ENCODE measurements at regions not wholly inside any gene's neighbourhood (a gene's known extent, or its start where the extent isn't known, plus 50 kb on each side); places are given as distances from the start of the nearest gene placed in this dataset.
"Not testable (repeated sequence)": the region's sequence is repeated elsewhere in the genome, so short reads cannot be mapped to it uniquely, and the experiment has no call there.

DNA sequence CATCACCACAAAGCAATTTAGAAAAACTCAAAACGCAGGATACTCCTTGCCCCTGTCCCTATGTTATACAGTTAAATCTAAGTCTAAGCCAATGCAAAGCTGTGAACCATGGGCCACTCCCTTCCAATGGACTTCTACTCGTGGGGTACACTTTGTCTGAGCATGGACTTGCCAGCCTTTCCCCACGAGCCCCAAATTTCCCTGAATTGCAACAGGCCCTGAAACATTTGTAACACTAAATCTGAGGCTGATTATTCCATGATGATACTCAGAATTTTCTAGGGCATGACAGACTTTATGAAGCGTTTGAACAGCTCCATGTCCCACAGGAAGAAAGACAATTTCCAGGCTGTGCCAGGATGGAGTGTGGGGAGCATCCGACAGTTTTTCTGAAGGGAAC lies 189.6 kb downstream of the TXNL1 start:
- H3K36me3 Mint-ChIP-seq = no peaks in the 10 kb centered on the region
- DNase-seq (ENCODE audit: low spot score) (no peak), ATAC-seq (no peak)
- no peaks in the 10 kb centered on the region for H3K4me1 Mint-ChIP-seq (ENCODE audit: low read depth in 2 of 2)
- H3K4me3 Mint-ChIP-seq = no peak overlapping the region
- H3K9me3 Mint-ChIP-seq = no peaks in the 10 kb centered on the region
- no peak overlapping the region for H3K27ac Mint-ChIP-seq
- no peaks in the 10 kb centered on the region for H3K27me3 Mint-ChIP-seq

DNA sequence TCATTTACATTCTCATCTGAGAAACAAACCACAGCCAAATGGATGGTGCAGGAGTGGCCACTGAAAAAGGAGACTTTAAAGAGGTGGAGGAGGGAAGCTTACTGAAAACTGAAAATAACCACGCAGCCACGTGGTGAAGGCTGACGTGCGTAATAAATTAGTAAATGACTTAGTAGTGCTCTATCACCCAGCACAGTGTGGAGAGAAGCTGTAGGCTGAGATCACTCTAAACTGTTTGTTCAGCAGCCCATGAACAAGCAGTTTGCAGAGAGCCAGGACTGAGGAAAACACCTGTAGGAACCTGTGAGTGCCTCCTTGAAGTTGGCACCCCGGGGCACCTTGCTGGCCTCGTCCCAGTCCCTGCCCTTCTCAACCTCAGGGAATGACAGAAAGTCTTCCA lies 193.0 kb downstream of the TXNL1 start:
- Mint-ChIP-seq H3K27ac (no peak overlapping the region), H3K9me3 (no peaks in the 10 kb centered on the region), H3K36me3 (no peaks in the 10 kb centered on the region), H3K4me3 (no peak overlapping the region), H3K4me1 (ENCODE audit: low read depth in 2 of 2) (no peaks in the 10 kb centered on the region), H3K27me3 (no peaks in the 10 kb centered on the region)
- ATAC-seq = no peak
- DNase-seq (ENCODE audit: low spot score) = no peak

DNA sequence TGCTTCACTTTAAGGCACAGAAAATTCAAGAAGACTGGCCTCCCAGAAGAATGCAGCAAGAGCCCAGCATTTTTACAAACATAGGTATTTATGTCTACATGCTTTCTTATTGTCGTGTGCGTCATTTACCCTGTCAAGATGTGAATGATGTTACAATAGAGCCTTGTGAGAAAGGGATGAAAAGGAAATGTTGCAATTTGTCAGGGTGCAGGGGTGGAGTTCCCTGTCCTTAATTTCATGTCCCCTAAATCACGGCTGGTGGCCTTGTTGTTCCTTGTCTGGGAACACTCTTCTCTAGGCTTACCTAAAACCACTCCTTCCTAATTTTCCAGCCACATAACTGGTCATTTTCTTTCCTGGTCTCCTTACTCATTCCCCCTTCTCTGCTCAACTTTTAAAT lies 194.2 kb downstream of the TXNL1 start:
- DNase-seq (ENCODE audit: low spot score) (no peak), ATAC-seq (no peak)
- no peak overlapping the region for H3K27ac Mint-ChIP-seq
- no peak overlapping the region for H3K4me3 Mint-ChIP-seq
- H3K9me3 Mint-ChIP-seq = no peaks in the 10 kb centered on the region
- H3K36me3 Mint-ChIP-seq = no peaks in the 10 kb centered on the region
- no peaks in the 10 kb centered on the region for H3K27me3 Mint-ChIP-seq
- no peaks in the 10 kb centered on the region for H3K4me1 Mint-ChIP-seq (ENCODE audit: low read depth in 2 of 2)

DNA sequence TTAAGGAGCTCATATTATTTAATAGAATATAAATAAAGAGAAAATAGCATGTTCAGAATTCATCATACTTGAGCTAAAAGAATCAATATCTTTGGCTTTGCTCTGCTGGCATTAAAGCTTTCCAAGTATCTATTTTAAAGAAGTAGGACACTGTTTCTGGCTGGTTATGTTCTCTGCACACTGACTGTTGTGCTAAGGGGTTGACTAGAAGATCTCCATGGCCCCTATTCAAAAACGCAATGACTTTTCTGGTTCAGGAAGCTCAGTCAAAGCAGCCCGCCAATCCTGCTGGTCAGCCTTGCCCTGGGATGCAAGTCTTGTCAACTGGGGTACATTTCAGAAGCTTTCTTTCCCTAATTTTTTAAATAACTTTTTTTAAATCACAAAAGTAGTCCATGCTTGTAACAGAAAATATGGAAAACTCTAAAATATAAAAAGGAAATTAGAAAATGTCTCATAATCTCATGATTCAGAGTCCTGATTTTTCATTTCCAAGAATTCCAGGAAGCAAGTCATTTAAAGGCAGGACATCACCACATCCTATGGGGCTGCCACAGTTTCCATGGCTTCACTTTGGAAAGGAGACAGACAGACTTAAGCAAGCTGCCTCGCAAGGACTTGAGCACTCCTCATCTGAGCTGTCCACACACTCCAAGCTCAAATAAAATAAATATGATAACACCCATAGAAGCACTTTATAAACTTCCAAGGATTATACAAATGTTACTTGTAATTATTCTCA lies 195.1 kb downstream of the TXNL1 start:
- no peaks in the 10 kb centered on the region for H3K36me3 Mint-ChIP-seq
- DNase-seq (ENCODE audit: low spot score) (no peak), ATAC-seq (no peak)
- H3K4me3 Mint-ChIP-seq = no peak overlapping the region
- H3K27me3 Mint-ChIP-seq = no peaks in the 10 kb centered on the region
- H3K9me3 Mint-ChIP-seq = peaks cover 6% of the 10 kb centered on the region
- no peaks in the 10 kb centered on the region for H3K4me1 Mint-ChIP-seq (ENCODE audit: low read depth in 2 of 2)
- H3K27ac Mint-ChIP-seq = no peak overlapping the region

DNA sequence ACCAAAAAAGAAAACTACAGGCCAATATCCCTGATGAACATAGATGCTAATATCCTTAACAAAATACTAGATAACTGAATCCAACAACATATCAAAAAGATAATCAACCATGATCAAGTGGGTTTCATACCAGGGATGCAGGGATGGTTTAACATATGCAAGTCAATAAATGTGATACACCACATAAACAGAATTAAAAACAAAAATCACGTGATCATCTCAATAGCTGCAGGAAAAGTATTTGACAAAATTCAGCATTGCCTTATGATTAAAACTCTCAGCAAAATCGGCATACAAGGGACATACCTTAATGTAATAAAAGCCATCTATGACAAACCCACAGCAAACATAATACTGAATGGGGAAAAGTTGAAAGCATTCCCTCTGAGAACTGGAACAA lies 199.9 kb downstream of the TXNL1 start:
- H3K4me1 Mint-ChIP-seq (ENCODE audit: low read depth in 2 of 2); H3K27me3 Mint-ChIP-seq; DNase-seq (ENCODE audit: low spot score); H3K9me3 Mint-ChIP-seq; H3K4me3 Mint-ChIP-seq; H3K27ac Mint-ChIP-seq; H3K36me3 Mint-ChIP-seq; ATAC-seq: not testable (repeated sequence)

DNA sequence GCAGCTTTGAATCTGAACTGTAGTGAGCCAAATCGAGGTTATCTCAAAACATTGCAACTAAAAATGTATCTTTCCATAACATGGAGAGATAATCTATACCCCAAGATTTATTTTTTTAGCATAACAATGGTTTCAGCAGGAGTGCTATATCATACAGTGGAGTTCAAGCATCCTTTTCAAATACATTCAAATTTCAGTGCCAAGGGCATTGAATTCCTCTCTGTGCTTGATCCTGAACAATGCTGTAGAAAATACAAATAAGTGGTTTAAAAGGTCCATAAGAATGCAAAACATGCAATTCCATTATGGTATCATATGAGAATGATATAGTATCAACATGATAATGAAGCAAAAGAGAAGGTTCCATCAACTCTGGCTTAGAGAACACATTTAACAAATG lies 201.7 kb downstream of the TXNL1 start:
- Mint-ChIP-seq H3K27ac (no peak overlapping the region), H3K9me3 (peaks cover 11% of the 10 kb centered on the region), H3K27me3 (peaks cover 0 to 2% of the 10 kb centered on the region in 2 donors), H3K36me3 (no peaks in the 10 kb centered on the region), H3K4me3 (no peak overlapping the region), H3K4me1 (ENCODE audit: low read depth in 2 of 2) (no peaks in the 10 kb centered on the region)
- ATAC-seq = no peak
- no peak for DNase-seq (ENCODE audit: low spot score)

DNA sequence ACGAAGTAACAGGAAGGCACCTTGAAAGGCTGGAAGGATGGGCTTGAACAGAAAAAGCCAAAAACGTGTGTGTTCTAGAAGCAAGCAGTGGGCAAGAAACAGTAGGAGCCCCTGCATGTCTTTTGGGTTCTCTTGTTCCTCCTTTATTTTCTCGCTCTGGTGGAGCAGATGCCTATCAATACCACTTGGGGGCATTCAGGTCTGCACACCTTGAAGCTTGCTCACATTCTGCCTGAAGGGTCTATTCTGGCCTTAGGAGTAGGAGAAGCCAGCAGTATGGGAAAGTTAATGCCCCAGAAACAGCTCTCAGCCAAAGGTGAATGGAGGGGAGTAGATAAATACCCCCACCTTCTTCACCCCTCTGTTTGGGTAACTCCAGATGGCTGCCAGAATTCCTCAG lies 204.5 kb downstream of the TXNL1 start:
- no peak for ATAC-seq

DNA sequence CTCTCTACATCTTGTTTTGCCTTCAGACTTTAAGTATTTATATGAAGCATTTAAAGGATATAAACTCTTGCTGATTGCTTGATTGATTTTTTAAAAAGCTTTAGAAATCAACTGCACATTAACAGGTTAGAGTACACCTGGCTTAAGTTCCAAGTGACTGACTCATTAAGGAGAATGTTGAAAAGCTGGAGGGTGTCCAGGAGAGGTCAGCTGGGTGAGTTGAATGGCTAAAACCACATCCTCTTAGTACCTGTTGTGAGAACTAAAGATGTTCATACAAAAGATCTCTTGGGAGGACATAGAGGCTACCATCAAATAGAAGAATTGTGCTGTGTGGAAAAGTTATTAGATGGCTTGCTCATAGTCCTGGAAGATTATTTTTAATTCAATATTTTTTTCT lies 206.8 kb downstream of the TXNL1 start:
- no peak overlapping the region for H3K27ac Mint-ChIP-seq
- ATAC-seq = no peak
- peaks cover 14% of the 10 kb centered on the region for H3K9me3 Mint-ChIP-seq
- H3K36me3 Mint-ChIP-seq = peaks cover 9% of the 10 kb centered on the region
- H3K4me1 Mint-ChIP-seq (ENCODE audit: low read depth in 2 of 2) = no peaks in the 10 kb centered on the region
- H3K27me3 Mint-ChIP-seq = peaks cover 0 to 2% of the 10 kb centered on the region in 2 donors
- no peak overlapping the region for H3K4me3 Mint-ChIP-seq
- no peak for DNase-seq (ENCODE audit: low spot score)

More for the DNA sequence above, 204.5 kb downstream of the TXNL1 start:
- H3K27me3 Mint-ChIP-seq = peaks cover 0 to 2% of the 10 kb centered on the region in 2 donors
- H3K4me1 Mint-ChIP-seq (ENCODE audit: low read depth in 2 of 2) = no peaks in the 10 kb centered on the region
- no peaks in the 10 kb centered on the region for H3K36me3 Mint-ChIP-seq
- no peak for DNase-seq (ENCODE audit: low spot score)
- H3K4me3 Mint-ChIP-seq = no peak overlapping the region
- H3K9me3 Mint-ChIP-seq = peaks cover 13% of the 10 kb centered on the region
- H3K27ac Mint-ChIP-seq = no peak overlapping the region

DNA sequence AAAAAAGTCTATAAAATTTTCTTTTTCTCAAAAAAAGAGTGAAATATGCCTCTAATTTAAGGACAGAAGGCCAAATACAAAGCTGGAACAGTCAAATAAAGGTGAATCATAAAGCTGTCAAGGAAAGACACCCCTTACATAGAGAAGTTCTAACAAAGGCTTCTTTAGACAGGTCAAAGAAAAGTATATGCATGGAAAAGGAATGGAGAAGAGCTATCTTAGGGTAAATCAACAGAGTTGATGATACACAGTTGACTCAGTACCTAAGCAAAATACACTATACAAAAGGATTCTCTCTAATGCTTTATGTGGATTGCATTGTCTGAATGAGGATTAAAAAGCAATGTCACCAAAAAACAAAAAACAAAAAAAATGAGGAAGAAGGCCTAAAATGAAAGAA lies 214.8 kb downstream of the TXNL1 start:
- no peak for DNase-seq (ENCODE audit: low spot score)
- H3K27ac Mint-ChIP-seq = no peak overlapping the region
- H3K4me3 Mint-ChIP-seq = no peak overlapping the region
- H3K9me3 Mint-ChIP-seq = peaks cover 8% of the 10 kb centered on the region
- no peaks in the 10 kb centered on the region for H3K27me3 Mint-ChIP-seq
- no peak for ATAC-seq
- peaks cover 6% of the 10 kb centered on the region for H3K36me3 Mint-ChIP-seq
- no peaks in the 10 kb centered on the region for H3K4me1 Mint-ChIP-seq (ENCODE audit: low read depth in 2 of 2)

DNA sequence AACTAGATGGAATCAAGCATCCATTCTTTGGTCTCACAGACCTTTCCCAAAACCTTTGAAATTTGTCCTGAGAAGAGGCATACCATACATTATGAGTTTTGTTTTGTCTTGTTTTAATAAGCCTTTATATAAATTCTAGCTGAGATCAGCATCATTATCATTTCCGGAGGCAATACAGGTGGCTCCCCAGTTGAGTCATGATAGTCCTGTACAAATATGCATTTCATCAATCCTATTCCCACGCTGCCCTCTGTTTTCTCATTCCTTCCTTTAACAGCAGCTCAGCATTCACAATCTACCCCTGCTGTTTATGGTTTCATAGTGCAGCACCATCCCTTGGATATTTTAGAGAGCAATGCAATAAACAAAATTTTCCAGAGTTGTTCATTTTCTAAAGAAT lies 216.7 kb downstream of the TXNL1 start:
- DNase-seq (ENCODE audit: low spot score) (no peak), ATAC-seq (no peak)
- Mint-ChIP-seq H3K4me3 (no peak overlapping the region), H3K9me3 (peaks cover 8% of the 10 kb centered on the region), H3K27ac (no peak overlapping the region), H3K36me3 (no peaks in the 10 kb centered on the region), H3K4me1 (ENCODE audit: low read depth in 2 of 2) (no peaks in the 10 kb centered on the region), H3K27me3 (no peaks in the 10 kb centered on the region)

DNA sequence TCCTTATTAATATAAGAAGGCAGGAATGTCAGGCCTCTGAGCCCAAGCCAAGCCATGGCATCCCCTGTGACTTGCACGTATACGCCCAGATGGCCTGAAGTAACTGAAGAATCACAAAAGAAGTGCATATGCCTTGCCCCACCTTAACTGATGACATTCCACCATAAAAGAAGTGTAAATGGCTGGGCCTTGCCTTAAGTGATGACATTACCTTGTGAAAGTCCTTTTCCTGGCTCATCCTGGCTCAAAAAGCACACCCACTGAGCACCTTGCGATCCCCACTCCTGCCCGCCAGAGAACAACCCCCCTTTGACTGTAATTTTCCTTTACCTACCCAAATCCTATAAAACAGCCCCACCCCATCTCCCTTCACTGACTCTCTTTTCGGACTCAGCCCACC lies 217.5 kb downstream of the TXNL1 start:
- H3K36me3 Mint-ChIP-seq; H3K4me1 Mint-ChIP-seq (ENCODE audit: low read depth in 2 of 2); ATAC-seq; DNase-seq (ENCODE audit: low spot score); H3K27me3 Mint-ChIP-seq; H3K4me3 Mint-ChIP-seq; H3K27ac Mint-ChIP-seq; H3K9me3 Mint-ChIP-seq: not testable (repeated sequence)

DNA sequence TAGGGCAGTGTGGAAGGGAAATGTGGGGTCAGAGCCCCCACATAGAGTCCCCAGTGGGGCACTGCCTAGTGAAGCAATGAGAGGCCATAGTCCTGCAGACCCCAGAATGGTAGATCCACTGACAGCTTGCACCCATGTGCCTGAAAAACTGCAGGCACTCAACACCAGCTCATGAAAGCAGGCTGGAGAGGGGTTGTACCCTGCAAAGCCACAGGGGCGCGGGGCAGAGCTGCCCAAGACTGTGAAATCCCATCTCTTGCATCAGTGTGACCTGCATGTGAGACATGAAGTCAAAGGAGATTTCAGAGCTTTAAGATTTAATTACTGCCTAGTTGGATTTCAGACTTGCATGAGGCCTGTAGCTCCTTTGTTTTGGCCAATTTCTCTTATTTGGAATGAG lies 224.0 kb downstream of the TXNL1 start:
- no peak for ATAC-seq
- H3K27me3 Mint-ChIP-seq = no peaks in the 10 kb centered on the region
- no peak overlapping the region for H3K4me3 Mint-ChIP-seq
- no peaks in the 10 kb centered on the region for H3K36me3 Mint-ChIP-seq
- H3K4me1 Mint-ChIP-seq (ENCODE audit: low read depth in 2 of 2) = no peaks in the 10 kb centered on the region
- DNase-seq (ENCODE audit: low spot score) = no peak
- H3K9me3 Mint-ChIP-seq = peaks cover 14% of the 10 kb centered on the region
- H3K27ac Mint-ChIP-seq = no peak overlapping the region

DNA sequence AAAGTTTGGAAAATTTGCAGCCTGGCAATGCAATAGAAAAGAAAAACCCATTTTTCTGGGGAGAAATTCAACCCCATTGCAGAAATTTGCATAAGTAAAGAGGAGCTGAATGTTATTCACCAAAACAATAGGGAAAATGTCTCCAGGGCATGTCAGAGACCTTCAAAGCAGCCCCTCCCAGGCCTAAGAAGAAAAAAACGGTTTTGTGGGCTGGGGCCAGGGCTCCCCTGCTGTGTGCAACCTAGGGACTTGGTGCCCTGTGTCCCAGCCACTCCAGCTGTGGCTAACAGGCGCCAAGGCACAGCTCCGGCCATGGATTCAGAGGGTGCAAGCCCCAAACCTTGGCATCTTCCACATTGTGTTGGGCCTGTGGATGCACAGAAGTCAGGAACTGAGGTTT lies 224.5 kb downstream of the TXNL1 start:
- no peaks in the 10 kb centered on the region for H3K36me3 Mint-ChIP-seq
- ATAC-seq (no peak), DNase-seq (ENCODE audit: low spot score) (no peak)
- H3K27ac Mint-ChIP-seq = no peak overlapping the region
- no peaks in the 10 kb centered on the region for H3K4me1 Mint-ChIP-seq (ENCODE audit: low read depth in 2 of 2)
- H3K4me3 Mint-ChIP-seq = no peak overlapping the region
- H3K27me3 Mint-ChIP-seq = no peaks in the 10 kb centered on the region
- H3K9me3 Mint-ChIP-seq = peaks cover 14% of the 10 kb centered on the region

DNA sequence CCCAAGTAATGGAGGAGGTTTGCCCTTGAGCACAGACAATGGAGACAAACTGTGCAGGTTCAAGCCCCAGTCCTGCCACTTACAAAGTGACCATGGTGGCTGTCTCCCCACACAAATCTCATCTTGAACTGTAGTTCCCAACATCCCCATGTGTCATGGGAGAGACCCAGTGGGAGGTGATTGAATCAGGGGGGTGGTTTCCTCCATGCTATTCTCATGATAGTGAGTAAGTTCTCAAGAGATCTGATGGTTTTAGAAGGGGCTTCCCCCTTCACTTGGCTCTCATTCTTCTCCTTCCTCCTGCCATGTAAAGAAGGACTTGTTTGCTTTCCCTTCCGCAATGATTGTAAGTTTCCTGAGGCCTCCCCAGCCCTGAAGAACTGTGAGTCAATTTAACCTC lies 225.4 kb downstream of the TXNL1 start:
- peaks cover 14% of the 10 kb centered on the region for H3K9me3 Mint-ChIP-seq
- no peaks in the 10 kb centered on the region for H3K36me3 Mint-ChIP-seq
- no peak overlapping the region for H3K27ac Mint-ChIP-seq
- no peak overlapping the region for H3K4me3 Mint-ChIP-seq
- no peaks in the 10 kb centered on the region for H3K4me1 Mint-ChIP-seq (ENCODE audit: low read depth in 2 of 2)
- no peak for DNase-seq (ENCODE audit: low spot score)
- no peaks in the 10 kb centered on the region for H3K27me3 Mint-ChIP-seq
- ATAC-seq = no peak

DNA sequence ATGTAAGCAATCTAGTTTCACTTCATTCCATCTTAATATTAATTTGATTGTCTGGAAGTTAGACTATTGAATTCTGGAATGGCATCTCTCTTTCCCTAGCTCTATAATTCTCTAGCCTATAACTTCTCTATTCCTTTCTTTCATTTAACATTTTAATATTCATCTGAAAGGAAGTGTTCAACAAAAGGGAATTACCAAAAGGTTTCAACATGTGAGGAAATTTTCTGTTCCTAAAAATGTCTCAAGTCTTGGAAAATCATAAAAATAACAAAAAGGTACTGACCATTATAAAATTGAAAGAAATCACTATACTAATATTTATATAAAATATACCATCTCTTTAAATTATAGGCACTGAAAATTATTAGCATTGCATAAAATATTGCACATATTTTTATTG lies 228.7 kb downstream of the TXNL1 start:
- H3K4me3 Mint-ChIP-seq = no peak overlapping the region
- ATAC-seq (no peak), DNase-seq (ENCODE audit: low spot score) (no peak)
- peaks cover 3% of the 10 kb centered on the region for H3K9me3 Mint-ChIP-seq
- no peak overlapping the region for H3K27ac Mint-ChIP-seq
- H3K4me1 Mint-ChIP-seq (ENCODE audit: low read depth in 2 of 2) = no peaks in the 10 kb centered on the region
- no peaks in the 10 kb centered on the region for H3K36me3 Mint-ChIP-seq
- peaks cover 0 to 3% of the 10 kb centered on the region in 2 donors for H3K27me3 Mint-ChIP-seq
